RWPE2 (cell line): ENCODE measurements at regions not wholly inside any gene's neighbourhood (a gene's known extent, or its start where the extent isn't known, plus 50 kb on each side); places are given as distances from the start of the nearest gene placed in this dataset.

Source experiments
- ATAC-seq: fragments of 200-7000 bp; cut with Tn5 transposase; 3 replicates; pipeline ENCODE4 v1.9.1; 2021; ENCODE audit warnings: low read depth
- DNase-seq: peaks from one replicate; pipeline ENCODE4 v3.0.0-alpha.2; 2020; ENCODE audit warnings: low spot score
- H3K27ac ChIP-seq: fragments of 450-650 bp; 2 replicates; pipeline ENCODE4 v1.5.1; 2017; ENCODE audit warnings: mild to moderate bottlenecking; ENCODE audit not compliant: poor library complexity, severe bottlenecking
- H3K27me3 ChIP-seq: fragments of 250-450 bp; sonication (Bioruptor Pico); 2 replicates; pipeline ENCODE4 v1.5.1; 2021; ENCODE audit warnings: mild to moderate bottlenecking, moderate library complexity; ENCODE audit not compliant: insufficient read depth, poor library complexity, severe bottlenecking
- H3K36me3 ChIP-seq: fragments of 250-450 bp; sonication (Bioruptor Pico); 2 replicates; pipeline ENCODE4 v1.5.1; 2020; ENCODE audit warnings: low read depth, mild to moderate bottlenecking, moderate library complexity
- H3K4me1 ChIP-seq: fragments of 250-450 bp; sonication (Bioruptor Pico); 2 replicates; pipeline ENCODE4 v1.5.1; 2021; ENCODE audit warnings: mild to moderate bottlenecking, moderate library complexity; ENCODE audit not compliant: insufficient read depth, poor library complexity, severe bottlenecking
- H3K4me3 ChIP-seq: fragments of 250-450 bp; sonication (Bioruptor Pico); 2 replicates; pipeline ENCODE4 v1.5.1; 2021; ENCODE audit warnings: mild to moderate bottlenecking, moderate library complexity; ENCODE audit not compliant: severe bottlenecking
- H3K9me3 ChIP-seq: fragments of 250-450 bp; sonication (Bioruptor Pico); 2 replicates; pipeline ENCODE4 v1.5.1; 2021; ENCODE audit warnings: mild to moderate bottlenecking, moderate library complexity; ENCODE audit not compliant: severe bottlenecking
- TF ChIP-seq, protein P1 (sequence below): fragments of 450-650 bp; IDR thresholded peaks from one replicate; pipeline ENCODE4 v1.5.1; 2017; ENCODE audit warnings: mild to moderate bottlenecking, moderate library complexity; ENCODE audit not compliant: poor library complexity, severe bottlenecking

DNA sequence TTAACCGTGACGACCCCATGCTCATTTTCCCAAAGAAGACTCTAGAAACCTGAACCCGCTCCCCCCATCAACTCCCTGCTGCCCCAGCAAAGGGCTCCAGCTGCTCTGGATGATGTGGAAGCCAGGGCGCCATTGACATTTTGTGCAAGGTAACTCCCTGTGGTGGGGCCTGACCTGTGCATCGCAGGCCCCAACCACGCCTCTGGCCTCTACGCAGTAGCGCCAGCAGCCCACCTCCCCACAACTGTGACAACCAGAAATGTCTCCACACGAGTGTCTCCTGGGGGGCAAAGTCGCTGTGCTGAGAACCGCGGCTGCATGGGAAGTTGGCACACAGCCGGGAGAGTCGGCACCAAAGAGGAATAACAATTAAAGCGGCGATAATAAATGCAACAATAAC is 86.9 kb upstream of the PRR5 start:
- ATAC-seq: no peak
- Histone ChIP-seq H3K9me3 (peaks cover 12% of the 10 kb centered on the region), H3K4me3 (no peak overlapping the region), H3K27me3 (no peaks in the 10 kb centered on the region), H3K36me3 (no peaks in the 10 kb centered on the region), H3K27ac (no peak overlapping the region), H3K4me1 (no peaks in the 10 kb centered on the region)
- DNase-seq: no peak
- TF ChIP-seq, protein P1, sequence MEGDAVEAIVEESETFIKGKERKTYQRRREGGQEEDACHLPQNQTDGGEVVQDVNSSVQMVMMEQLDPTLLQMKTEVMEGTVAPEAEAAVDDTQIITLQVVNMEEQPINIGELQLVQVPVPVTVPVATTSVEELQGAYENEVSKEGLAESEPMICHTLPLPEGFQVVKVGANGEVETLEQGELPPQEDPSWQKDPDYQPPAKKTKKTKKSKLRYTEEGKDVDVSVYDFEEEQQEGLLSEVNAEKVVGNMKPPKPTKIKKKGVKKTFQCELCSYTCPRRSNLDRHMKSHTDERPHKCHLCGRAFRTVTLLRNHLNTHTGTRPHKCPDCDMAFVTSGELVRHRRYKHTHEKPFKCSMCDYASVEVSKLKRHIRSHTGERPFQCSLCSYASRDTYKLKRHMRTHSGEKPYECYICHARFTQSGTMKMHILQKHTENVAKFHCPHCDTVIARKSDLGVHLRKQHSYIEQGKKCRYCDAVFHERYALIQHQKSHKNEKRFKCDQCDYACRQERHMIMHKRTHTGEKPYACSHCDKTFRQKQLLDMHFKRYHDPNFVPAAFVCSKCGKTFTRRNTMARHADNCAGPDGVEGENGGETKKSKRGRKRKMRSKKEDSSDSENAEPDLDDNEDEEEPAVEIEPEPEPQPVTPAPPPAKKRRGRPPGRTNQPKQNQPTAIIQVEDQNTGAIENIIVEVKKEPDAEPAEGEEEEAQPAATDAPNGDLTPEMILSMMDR: no peak

DNA sequence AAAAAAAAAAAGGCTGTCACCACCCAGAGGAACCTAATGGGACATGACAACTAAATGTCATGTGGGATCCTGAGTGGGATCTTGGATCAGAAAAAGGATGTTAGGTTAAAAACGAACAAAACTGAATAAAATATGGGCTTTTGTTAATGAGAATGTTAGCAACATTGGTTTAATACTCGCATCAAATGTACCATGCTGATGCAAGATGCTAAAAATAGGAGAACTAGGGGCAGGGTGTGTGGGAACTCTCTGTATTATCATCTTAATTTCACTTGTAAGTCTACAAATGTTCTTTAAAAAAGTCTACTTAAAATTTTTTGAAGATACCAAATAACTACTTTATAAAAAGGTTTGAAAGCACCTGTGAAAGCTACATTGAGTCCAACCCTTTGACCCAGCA is 88.8 kb upstream of the PRR5 start:
- Histone ChIP-seq H3K27me3 (no peaks in the 10 kb centered on the region), H3K4me1 (no peaks in the 10 kb centered on the region), H3K9me3 (peaks cover 12% of the 10 kb centered on the region), H3K36me3 (no peaks in the 10 kb centered on the region), H3K27ac (no peak overlapping the region), H3K4me3 (no peak overlapping the region)
- no peak for DNase-seq
- TF ChIP-seq, protein P1: no peak
- ATAC-seq: no peak

DNA sequence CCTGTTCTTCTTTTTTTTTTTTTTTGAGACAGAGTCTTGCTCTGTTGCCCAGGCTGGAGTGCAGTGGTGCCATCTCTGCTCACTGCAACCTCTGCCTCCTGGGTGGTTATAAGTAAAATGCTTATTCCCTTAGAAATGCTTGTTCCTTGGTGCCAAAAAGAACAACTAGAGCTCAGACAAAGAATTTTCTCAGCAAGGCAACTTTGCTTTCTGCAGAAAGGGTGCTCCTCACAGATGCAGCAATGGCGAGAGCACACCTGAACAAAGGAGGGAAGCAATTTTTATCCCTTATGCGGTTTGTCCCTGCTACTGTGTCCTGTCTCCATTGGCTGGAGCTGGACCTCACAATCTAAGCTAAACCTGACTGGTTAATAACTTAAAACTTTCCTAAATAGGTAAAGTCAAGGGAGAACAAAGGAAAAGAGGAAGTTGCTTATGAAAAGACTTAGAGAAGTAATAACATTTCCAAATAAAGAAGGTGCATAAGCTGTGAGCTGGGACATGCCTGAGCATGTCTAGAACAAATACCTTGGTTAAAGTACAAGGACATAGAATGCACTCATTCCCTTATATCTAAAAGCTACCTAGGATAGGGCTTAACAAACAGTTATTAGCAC is 90.0 kb upstream of the PRR5 start:
- DNase-seq (no peak), ATAC-seq (no peak)
- TF ChIP-seq, protein P1: no peak
- no peaks in the 10 kb centered on the region for H3K27me3 ChIP-seq
- H3K4me1 ChIP-seq: no peaks in the 10 kb centered on the region
- H3K9me3 ChIP-seq: peaks cover 12% of the 10 kb centered on the region
- H3K4me3 ChIP-seq: no peak overlapping the region
- no peaks in the 10 kb centered on the region for H3K36me3 ChIP-seq
- no peak overlapping the region for H3K27ac ChIP-seq

DNA sequence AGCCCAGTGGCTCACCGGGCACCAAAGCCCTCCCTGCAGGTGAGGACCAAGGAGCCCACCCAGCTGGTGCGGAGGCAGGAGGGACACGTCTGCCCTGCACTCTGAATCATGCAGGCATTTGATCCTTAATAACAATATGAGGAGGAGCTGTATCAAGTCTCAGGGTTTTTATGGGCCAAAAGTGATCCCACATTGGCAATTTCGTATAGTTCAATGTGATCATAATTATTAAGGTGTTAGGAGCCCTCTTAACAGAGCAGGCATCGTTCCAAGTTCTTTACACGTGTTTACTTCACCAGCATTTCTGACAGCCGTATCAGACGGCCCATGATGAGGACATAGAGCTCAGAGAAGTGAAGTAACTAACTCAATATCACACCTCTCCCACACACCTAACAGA is 91.9 kb upstream of the PRR5 start:
- TF ChIP-seq, protein P1: no peak
- H3K9me3 ChIP-seq: peaks cover 12% of the 10 kb centered on the region
- H3K4me1 ChIP-seq: no peaks in the 10 kb centered on the region
- no peaks in the 10 kb centered on the region for H3K27me3 ChIP-seq
- H3K4me3 ChIP-seq: no peak overlapping the region
- DNase-seq (no peak), ATAC-seq (no peak)
- no peaks in the 10 kb centered on the region for H3K36me3 ChIP-seq
- H3K27ac ChIP-seq: no peak overlapping the region

DNA sequence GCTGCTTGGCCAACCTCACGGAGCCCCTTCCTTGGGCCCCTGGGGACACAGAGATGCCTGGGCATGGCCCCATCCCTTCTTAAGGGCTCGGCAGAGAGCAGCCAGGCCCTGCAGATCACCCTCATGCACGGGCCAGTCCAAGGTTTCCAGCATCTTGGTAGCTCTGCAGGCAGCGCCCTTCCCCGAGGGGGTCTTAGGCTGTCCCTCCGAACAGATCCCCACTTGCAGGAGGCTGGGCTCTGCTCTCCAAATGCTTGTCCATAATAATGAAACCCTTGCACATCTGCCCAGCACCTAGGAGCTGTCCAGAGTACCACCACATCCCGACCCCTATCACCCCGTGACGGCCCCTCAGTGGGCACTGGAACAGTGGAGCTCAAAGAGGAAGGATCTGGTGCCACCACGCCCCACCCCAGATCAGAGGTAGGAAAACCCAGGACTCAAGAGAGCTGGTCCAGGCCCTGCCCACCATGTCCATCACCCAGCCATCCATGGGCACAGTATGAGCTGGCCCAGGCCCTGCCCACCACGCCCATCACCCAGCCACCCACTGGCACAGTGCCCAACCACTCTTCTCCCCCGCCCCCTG is 92.5 kb upstream of the PRR5 start:
- no peak overlapping the region for H3K27ac ChIP-seq
- H3K4me3 ChIP-seq: no peak overlapping the region
- H3K9me3 ChIP-seq: peaks cover 12% of the 10 kb centered on the region
- H3K27me3 ChIP-seq: no peaks in the 10 kb centered on the region
- TF ChIP-seq, protein P1: no peak
- ATAC-seq (no peak), DNase-seq (no peak)
- H3K4me1 ChIP-seq: no peaks in the 10 kb centered on the region
- H3K36me3 ChIP-seq: no peaks in the 10 kb centered on the region
